Amniotic stem cell (primary cell): ENCODE measurements at regions not wholly inside any gene's neighbourhood (a gene's known extent, or its start where the extent isn't known, plus 50 kb on each side); places are given as distances from the start of the nearest gene placed in this dataset.

Experiments
- DNase-seq: peaks from one replicate; lab custom pipeline; 2025; lab: John Stamatoyannopoulos, UW

GRCh38 chr16:52101246-52101645, 445.7 kb downstream of the TOX3 start:
- no peak for DNase-seq

GRCh38 chr16:52099382-52099781, 447.6 kb downstream of the TOX3 start:
- DNase-seq = no peak

- DNase-seq = no peak
Observed at GRCh38 chr16:52095471-52095870, 451.5 kb downstream of the TOX3 start.

GRCh38 chr16:52092126-52092525, 454.8 kb downstream of the TOX3 start:
- no peak for DNase-seq

- no peak for DNase-seq
Observed at GRCh38 chr16:52090080-52090479, 456.9 kb downstream of the TOX3 start.

GRCh38 chr16:52089476-52089875, 457.5 kb downstream of the TOX3 start:
- DNase-seq = no peak

GRCh38 chr16:52086901-52087300, 460.0 kb downstream of the TOX3 start:
- DNase-seq = no peak

- DNase-seq = no peak
Observed at GRCh38 chr16:52078716-52079655, 468.0 kb downstream of the TOX3 start.

GRCh38 chr16:52077607-52078006, 469.3 kb downstream of the TOX3 start:
- DNase-seq = no peak

- DNase-seq = no peak
Observed at GRCh38 chr16:52076801-52077201, 470.1 kb downstream of the TOX3 start.

GRCh38 chr16:52076332-52076731, 470.6 kb downstream of the TOX3 start:
- no peak for DNase-seq

- no peak for DNase-seq
Observed at GRCh38 chr16:52074133-52074532, 472.8 kb downstream of the TOX3 start.

- DNase-seq = no peak
Observed at GRCh38 chr16:52073024-52073423, 473.9 kb downstream of the TOX3 start.

- no peak for DNase-seq
Observed at GRCh38 chr16:52071101-52071500, 475.8 kb downstream of the TOX3 start.

GRCh38 chr16:52070341-52071057, 476.4 kb downstream of the TOX3 start:
- no peak for DNase-seq

- no peak for DNase-seq
Observed at GRCh38 chr16:52069866-52070265, 477.1 kb downstream of the TOX3 start.

GRCh38 chr16:52068447-52069074, 478.4 kb downstream of the TOX3 start:
- no peak for DNase-seq

- no peak for DNase-seq
Observed at GRCh38 chr16:52066962-52067361, 480.0 kb downstream of the TOX3 start.

- DNase-seq = no peak
Observed at GRCh38 chr16:52056259-52056658, 490.7 kb downstream of the TOX3 start.

GRCh38 chr16:52055381-52055780, 491.6 kb downstream of the TOX3 start:
- DNase-seq = no peak

GRCh38 chr16:52054326-52054725, 492.6 kb downstream of the TOX3 start:
- DNase-seq = no peak

GRCh38 chr16:52052818-52053217, 494.1 kb downstream of the TOX3 start:
- DNase-seq = no peak
